Stimulated activated CD4-positive, alpha-beta T cell treated with anti-CD3 and anti-CD28 coated beads, TNF-alpha, amount 100 ng/mL, for 1 hour (primary cell): ENCODE measurements at regions not wholly inside any gene's neighbourhood (a gene's known extent, or its start where the extent isn't known, plus 50 kb on each side); places are given as distances from the start of the nearest gene placed in this dataset.
"Not testable (repeated sequence)": the region's sequence is repeated elsewhere in the genome, so short reads cannot be mapped to it uniquely, and the experiment has no call there.

Source experiments
- DNase-seq, 3 donors: peaks; one replicate each; pipeline ENCODE4 v3.0.0-alpha.2; 2020; ENCODE audit warnings: low read depth in 3 of 3, low spot score in 1 of 3

DNA sequence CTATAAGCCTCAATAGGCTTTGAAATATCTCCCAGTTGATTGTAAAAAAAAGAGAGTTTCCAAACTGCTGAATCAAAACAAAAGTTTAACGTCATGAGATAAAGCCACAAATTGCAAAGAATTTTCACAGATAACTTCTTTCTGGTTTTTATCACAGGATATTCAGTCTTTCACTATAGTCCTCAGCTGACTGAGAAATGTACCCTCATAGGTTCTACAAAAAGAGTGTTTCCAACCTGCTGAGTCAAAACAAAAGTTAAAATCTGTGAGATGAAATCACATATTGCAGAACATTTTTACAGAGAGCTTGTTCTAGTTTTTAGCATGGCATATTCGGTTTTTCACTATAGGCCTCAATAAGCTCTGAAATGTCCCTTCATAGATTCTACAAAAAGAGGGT, 559.2 kb downstream of the KCNJ18 start:
- no peak for DNase-seq

DNA sequence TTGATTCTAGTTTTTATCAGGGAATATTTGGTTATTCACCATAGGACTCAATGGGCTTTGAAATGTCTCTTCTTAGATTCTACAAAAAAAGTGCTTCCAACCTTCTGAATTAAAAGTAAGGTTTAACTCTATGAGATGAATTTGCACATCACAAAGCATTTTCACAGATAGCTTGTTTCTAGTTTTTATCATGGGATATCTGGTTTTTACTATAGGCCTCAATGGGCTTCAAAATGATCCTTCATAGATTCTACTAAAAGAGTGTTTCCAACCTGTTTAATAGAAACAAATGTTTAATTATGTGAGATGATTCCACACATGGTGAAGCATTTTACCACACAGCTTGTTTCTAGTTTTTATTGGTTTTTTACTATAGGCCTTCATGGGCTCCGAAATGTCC, 560.7 kb downstream of the KCNJ18 start:
- no peak for DNase-seq

DNA sequence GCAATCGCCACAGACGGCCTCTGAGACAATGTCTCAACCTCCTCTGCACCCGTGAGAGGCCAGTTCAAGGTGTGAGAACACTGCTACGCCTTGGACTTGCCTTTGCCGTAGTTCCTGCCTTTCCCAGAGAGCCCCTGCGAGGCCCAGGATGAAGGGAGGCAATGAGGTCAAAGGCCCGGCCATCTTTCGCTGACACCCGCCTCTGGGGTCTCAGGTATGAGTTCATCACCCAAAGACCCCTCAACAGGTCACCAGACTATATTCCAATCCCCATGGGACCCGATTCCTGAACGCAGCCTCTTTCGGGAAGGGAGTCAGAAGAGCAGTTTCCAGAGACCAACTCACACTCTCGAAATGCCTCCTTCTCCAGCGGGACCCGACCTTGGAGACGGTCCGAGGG, 573.5 kb downstream of the KCNJ18 start:
- no peak for DNase-seq

DNA sequence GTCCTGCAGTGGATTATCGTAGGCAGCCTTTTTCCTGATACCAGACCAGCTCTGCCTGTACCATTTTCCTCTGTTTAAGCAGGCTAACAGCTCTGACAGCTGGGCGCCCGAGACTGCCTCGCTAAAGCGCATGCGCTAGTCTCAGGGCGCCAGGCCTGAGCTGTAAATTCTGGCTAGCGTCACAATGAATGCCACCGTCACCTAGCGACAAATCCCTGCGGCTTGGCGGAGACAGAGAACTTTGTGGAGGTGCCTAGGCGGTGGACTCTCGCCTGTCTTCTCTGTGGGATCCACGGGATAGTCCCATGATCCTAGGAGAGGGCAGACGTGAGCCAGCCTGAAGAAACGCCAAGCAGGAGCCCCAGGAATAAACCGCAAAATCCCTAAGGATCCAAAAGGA, 573.9 kb downstream of the KCNJ18 start:
- DNase-seq, result no peak

DNA sequence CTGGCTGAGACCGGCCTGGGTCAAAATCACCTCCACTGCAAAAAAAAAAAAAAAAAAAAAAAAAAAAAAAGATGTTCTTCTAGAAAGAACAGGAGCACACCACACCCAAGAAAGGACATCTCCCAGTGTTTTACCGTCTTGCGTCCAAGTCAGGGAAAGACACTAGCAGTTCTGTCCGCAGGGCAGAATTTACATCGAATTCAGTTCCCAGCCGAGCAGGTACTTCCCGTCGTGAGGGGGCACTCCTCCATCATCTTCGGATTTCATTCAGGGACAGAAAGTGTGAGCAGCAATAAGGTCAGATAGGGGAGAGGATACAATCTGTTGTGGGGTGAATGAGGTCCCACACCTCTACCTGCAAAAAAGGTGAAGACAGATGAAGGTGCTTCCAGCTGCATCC, 574.7 kb downstream of the KCNJ18 start:
- no peak for DNase-seq

- DNase-seq, result no peak
Observed at GRCh38 chr17:22268214-22268911, 576.0 kb downstream of the KCNJ18 start.

DNA sequence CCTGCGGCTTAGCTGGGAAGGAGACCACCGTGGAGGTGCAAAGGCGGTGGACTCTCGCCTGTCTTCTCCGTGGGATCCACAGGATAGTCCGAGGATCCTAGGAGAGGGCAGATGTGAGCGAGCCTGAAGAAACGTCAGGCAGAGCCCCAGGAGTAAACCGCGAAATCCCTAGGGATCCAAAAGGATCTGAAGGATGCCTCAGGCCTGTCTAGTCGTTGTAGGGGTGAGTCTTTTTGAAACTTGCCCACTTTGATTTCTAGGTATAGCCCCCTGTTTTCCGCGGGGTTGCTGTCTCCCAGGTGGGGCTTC, 576.5 kb downstream of the KCNJ18 start:
- DNase-seq, result no peak

- no peak for DNase-seq
Observed at GRCh38 chr17:22270381-22270780, 578.1 kb downstream of the KCNJ18 start.

DNA sequence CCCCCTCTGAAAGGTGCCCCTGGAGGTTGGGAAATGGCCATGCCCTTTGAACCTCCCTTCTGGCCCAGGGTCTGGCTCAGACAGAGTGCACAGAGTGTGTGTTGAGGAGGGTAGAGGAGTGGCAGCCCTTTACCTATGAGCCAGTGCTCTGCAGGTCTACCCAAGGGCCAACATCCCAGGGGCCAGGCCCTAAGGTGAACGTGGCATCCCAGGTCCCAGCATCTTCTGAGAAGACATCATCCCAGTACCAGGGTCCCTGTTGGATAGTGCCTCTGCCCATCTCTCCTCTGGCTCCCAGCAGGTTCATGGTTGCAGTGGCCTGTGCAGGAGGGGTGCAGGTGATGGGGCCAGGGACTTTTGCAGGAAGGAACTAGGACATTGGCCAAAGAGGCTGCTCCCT, 578.5 kb downstream of the KCNJ18 start:
- DNase-seq, result not testable (repeated sequence)

- no peak for DNase-seq
Observed at GRCh38 chr17:22272363-22273146, 580.2 kb downstream of the KCNJ18 start.

GRCh38 chr17:22273308-22273707, 581.0 kb downstream of the KCNJ18 start:
- DNase-seq, result no peak

DNA sequence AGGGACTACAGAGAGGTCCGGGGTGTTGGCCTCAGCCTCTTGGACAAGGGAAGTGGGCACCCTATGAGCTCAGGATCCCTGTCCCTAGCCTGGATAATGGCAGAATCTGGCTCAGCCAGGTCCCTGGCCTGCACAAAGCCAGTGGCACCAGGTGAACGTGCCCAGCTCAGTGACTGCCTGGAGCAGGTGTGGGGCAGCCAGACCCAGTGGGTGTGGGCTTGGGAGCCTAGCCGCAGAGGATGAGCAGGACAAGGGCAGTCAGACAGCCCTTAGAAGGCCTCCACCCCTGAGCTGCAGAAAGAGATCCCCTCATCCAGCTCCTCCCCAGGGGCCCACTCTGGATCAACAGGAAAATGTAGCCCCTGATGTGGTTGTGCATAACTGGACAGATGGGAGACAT, 585.3 kb downstream of the KCNJ18 start:
- no peak for DNase-seq

GRCh38 chr17:22278302-22279275, 586.3 kb downstream of the KCNJ18 start:
- DNase-seq, result no peak

DNA sequence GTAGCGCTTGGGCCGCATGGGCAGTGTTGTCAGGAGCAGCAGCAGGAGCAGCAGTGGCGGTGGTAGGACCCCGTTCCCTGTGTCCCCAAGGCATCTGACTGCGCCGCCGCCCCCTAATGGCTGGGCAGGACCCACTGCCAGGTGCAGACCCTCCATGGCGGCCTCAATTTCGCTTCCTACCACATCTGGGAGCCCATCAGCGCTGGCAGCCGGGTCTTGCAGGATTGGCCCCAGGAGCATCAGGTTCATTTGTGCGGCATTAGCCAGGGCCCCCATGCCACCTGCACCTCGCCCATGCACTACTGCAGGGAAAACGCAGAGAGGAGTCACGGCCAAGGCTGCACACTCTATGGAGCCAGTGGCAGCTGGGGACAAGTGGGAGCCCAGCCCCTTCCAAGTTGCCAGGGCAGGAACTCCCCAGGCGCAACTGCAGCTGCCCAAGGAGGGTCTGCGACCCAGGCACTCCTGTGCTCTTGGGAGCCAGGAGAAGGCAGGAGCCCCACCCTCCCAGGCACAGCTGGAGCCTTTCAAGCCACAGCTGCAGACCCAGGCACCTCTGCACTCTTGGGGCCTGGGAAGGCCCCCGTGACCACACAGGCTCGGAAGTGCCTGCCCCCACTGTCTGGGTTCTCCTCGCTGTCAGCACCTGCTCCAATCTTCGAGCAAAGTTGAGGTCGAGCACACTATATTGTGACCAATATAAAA, 594.2 kb downstream of the KCNJ18 start:
- no peak for DNase-seq

GRCh38 chr17:22298484-22298951, 606.2 kb downstream of the KCNJ18 start:
- DNase-seq, result not testable (repeated sequence)

- DNase-seq, result no peak
Observed at GRCh38 chr17:22300177-22300576, 607.9 kb downstream of the KCNJ18 start.

GRCh38 chr17:22300731-22301352, 608.5 kb downstream of the KCNJ18 start:
- DNase-seq, result no peak

GRCh38 chr17:22301353-22301745, 609.0 kb downstream of the KCNJ18 start:
- no peak for DNase-seq

DNA sequence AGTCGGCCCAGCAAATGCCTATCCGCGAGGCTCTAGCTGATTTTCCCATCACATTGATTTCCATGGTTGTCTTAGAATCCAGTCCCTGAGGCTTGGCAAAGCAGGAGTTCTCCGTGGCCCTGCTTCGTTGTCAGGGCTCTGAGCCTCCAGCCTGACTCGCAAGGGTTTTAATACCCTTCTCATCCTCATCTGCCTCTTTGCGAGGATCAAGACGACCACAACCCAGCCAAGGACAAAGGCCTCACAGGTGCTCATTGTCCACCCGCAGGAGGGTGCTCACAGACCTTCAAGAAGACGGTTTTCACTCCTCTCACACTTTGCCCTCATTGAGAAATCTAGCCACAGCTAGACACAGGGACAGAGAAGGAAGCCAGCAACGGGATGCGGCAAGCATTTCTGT, 610.8 kb downstream of the KCNJ18 start:
- DNase-seq, result no peak

GRCh38 chr17:22303865-22304264, 611.5 kb downstream of the KCNJ18 start:
- DNase-seq, result no peak
